Omental fat pad (tissue), 3 donors: ENCODE measurements at regions not wholly inside any gene's neighbourhood (a gene's known extent, or its start where the extent isn't known, plus 50 kb on each side); places are given as distances from the start of the nearest gene placed in this dataset.
"Not testable (repeated sequence)": the region's sequence is repeated elsewhere in the genome, so short reads cannot be mapped to it uniquely, and the experiment has no call there.

Experiments used
- ATAC-seq: fragments of 150-250 bp; one replicate; pipeline ENCODE4 v1.9.1; 2016; ENCODE audit warnings: mild to moderate bottlenecking, moderate library complexity; ENCODE audit not compliant: low FRiP score
- DNase-seq: peaks from one replicate; pipeline ENCODE4 v3.0.0-alpha.2; 2019; ENCODE audit warnings: low spot score
- TF ChIP-seq, protein P1 (sequence below), 3 donors: fragments of 450-650 bp; IDR thresholded peaks; one replicate each; pipeline ENCODE4 v1.5.1; 2016 to 2017; ENCODE audit warnings: antibody characterized with exemption in 3 of 3, mild to moderate bottlenecking in 3 of 3, moderate library complexity in 2 of 3

GRCh38 chr7:81492240-81492639 lies 277.6 kb downstream of the HGF start:
- ATAC-seq: no peak
- TF ChIP-seq, protein P1, sequence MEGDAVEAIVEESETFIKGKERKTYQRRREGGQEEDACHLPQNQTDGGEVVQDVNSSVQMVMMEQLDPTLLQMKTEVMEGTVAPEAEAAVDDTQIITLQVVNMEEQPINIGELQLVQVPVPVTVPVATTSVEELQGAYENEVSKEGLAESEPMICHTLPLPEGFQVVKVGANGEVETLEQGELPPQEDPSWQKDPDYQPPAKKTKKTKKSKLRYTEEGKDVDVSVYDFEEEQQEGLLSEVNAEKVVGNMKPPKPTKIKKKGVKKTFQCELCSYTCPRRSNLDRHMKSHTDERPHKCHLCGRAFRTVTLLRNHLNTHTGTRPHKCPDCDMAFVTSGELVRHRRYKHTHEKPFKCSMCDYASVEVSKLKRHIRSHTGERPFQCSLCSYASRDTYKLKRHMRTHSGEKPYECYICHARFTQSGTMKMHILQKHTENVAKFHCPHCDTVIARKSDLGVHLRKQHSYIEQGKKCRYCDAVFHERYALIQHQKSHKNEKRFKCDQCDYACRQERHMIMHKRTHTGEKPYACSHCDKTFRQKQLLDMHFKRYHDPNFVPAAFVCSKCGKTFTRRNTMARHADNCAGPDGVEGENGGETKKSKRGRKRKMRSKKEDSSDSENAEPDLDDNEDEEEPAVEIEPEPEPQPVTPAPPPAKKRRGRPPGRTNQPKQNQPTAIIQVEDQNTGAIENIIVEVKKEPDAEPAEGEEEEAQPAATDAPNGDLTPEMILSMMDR (IDR thresholded peaks at IDR 0.05): no peak
- no peak for DNase-seq

DNA sequence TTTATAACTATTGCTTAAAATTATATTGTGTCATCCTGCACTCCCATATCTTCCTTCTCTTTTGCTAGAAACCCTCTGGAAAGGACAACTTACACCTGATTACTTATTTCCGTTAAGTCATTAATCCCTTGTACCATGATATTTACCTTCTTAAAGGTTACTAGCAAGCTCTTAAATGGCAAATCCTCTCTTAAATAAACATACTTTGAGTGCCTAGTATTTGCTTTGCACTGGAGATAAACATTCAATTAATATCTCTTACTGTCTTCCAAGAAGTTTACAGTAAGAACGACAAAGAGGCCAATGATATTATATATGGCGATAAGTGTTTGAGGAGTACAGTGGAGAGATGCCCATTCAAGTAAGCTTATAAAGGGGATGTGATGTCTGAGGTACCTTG lies 278.3 kb downstream of the HGF start:
- ATAC-seq (no peak), DNase-seq (no peak)
- TF ChIP-seq, protein P1 (IDR thresholded peaks at IDR 0.05): no peak

GRCh38 chr7:81488210-81488609 lies 281.6 kb downstream of the HGF start:
- DNase-seq: no peak
- ATAC-seq: no peak
- TF ChIP-seq, protein P1 (IDR thresholded peaks at IDR 0.05): no peak

- ATAC-seq (no peak), DNase-seq (no peak)
- TF ChIP-seq, protein P1 (IDR thresholded peaks at IDR 0.05): no peak
Measured at GRCh38 chr7:81487516-81487915, 282.3 kb downstream of the HGF start.

DNA sequence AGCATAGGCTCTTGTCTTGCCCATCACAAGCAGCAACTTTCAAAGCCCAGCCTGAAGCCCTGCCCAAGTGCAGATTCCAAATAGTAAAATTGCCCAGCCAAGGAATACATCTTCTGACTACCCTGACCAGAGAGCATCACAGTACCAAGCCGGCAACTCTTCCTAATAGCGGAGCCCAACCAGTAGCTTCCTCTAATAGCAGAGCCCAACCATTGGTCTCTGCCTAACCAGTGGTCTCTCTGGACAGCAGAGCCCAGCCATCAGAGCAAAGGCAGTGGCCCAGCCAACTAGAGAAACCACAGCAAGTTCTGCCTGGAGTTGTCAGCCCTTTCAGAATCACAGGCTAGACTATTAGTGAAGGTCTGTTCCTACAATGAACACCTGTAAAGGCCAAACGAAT lies 285.6 kb downstream of the HGF start:
- no peak for DNase-seq
- TF ChIP-seq, protein P1 (IDR thresholded peaks at IDR 0.05): no peak
- ATAC-seq: no peak

DNA sequence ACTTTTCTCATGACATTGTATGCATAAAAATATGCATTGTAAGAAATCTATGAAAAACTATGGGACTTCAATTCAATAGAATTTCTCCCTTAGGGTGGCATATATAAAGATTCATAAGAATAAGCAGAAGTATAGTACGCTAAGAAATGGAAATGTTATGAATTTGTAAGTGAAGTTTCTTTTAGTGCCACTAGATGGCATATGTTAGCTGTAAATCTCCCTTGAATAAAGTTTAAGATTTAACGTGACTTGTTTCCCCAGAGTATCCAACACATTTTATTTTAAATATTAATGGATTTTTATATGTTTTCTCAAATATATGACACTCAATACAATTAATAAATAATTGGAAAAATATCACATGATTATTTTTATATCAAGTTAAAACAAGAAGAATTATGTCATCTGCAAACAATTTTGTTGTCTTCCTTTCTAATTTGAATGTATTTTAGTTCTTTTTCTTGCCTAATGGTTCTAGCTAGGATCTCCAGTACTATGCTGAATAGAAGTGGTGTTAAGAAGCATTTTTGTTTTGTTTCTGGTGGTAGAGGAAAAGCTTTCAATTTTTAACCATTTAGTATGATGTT lies 287.2 kb downstream of the HGF start:
- DNase-seq (no peak), ATAC-seq (no peak)
- TF ChIP-seq, protein P1 (IDR thresholded peaks at IDR 0.05): no peak

GRCh38 chr7:81478664-81479063 lies 291.2 kb downstream of the HGF start:
- TF ChIP-seq, protein P1 (IDR thresholded peaks at IDR 0.05): no peak
- no peak for DNase-seq
- no peak for ATAC-seq

- not testable (repeated sequence) for DNase-seq, ATAC-seq
Measured at GRCh38 chr7:81478201-81478600, 291.6 kb downstream of the HGF start.
